Adrenal gland (tissue), 5 donors: ENCODE measurements at regions not wholly inside any gene's neighbourhood (a gene's known extent, or its start where the extent isn't known, plus 50 kb on each side); places are given as distances from the start of the nearest gene placed in this dataset.

Source experiments
- POLR2A ChIP-seq, 2 donors: fragments of 450-650 bp; IDR thresholded peaks; one replicate each; pipeline ENCODE4 v1.6.1; 2017; ENCODE audit warnings: antibody characterized with exemption in 2 of 2, mild to moderate bottlenecking in 2 of 2, moderate library complexity in 1 of 2
- TF ChIP-seq, protein P1 (sequence below), 6 experiments: fragments of 450-650 bp in 4 of 6; fragments of 200-600 bp in 2 of 6; sonication (generic) in 1 of 6; IDR thresholded peaks; 1 replicate in 5 of 6; 2 replicates in 1 of 6; pipeline versions ENCODE4 v1.5.1 to v1.8.0; 2016 to 2021; ENCODE audit warnings: antibody characterized with exemption in 6 of 6, mild to moderate bottlenecking in 2 of 6, moderate library complexity in 1 of 6
- donor health status: DM: no; HTN: no; CAD: no.

DNA sequence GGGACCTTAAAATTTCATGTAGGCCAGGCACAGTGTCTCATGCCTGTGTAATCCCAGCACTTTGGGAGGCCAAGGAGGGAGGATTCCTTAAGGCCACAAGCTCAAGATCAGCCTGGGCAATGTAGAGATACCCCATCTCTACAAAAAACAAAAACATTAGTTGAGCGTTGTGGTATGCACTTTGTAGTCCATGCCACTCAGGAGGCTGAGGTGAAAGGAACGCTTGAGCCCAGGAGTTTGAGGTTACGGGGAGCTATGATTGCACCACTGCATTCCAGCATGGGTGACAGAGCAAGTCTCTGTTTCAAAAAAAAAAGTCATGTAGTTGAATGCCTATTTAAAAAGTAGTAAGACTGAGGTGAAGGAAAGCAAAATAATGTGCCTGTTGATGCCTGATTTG, 83.5 kb downstream of the TTC6 start:
- TF ChIP-seq, protein P1, sequence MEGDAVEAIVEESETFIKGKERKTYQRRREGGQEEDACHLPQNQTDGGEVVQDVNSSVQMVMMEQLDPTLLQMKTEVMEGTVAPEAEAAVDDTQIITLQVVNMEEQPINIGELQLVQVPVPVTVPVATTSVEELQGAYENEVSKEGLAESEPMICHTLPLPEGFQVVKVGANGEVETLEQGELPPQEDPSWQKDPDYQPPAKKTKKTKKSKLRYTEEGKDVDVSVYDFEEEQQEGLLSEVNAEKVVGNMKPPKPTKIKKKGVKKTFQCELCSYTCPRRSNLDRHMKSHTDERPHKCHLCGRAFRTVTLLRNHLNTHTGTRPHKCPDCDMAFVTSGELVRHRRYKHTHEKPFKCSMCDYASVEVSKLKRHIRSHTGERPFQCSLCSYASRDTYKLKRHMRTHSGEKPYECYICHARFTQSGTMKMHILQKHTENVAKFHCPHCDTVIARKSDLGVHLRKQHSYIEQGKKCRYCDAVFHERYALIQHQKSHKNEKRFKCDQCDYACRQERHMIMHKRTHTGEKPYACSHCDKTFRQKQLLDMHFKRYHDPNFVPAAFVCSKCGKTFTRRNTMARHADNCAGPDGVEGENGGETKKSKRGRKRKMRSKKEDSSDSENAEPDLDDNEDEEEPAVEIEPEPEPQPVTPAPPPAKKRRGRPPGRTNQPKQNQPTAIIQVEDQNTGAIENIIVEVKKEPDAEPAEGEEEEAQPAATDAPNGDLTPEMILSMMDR (IDR thresholded peaks at IDR 0.05), result no peak
- TF ChIP-seq POLR2A (IDR thresholded peaks at IDR 0.05), result no peak
